A549 (cell line): ENCODE measurements at regions not wholly inside any gene's neighbourhood (a gene's known extent, or its start where the extent isn't known, plus 50 kb on each side); places are given as distances from the start of the nearest gene placed in this dataset.

Source experiments
- ATAC-seq, 2 experiments: fragments of 200-7000 bp in 1 of 2; fragments of >200 bp in 1 of 2; cut with Nextera tagmentation in 1 of 2; cut with Tn5 transposase in 1 of 2; 3 replicates each; pipeline versions ENCODE4 v1.8.0 to v1.9.1; 2018 to 2020; ENCODE audit warnings: mild to moderate bottlenecking in 1 of 2, moderate library complexity in 1 of 2
- CTCF ChIA-PET: fragments of 300-600 bp; sonication (Branson Sonifier 250); formaldehyde crosslinking; extraction: SDS; loops from one replicate; lab custom pipeline; 2021; ENCODE audit warnings: antibody characterized with exemption, inconsistent platforms; lab: Yijun Ruan, JAX
- POLR2A ChIA-PET: fragments of 350-600 bp; formaldehyde crosslinking; extraction: SDS; loops from one replicate; lab custom pipeline; 2021; ENCODE audit warnings: antibody characterized with exemption, inconsistent platforms; lab: Yijun Ruan, JAX
- DNase-seq, 2 experiments: peaks; one replicate each; pipeline versions ENCODE4 v3.0.0 to v3.0.0-alpha.2; 2011 to 2016; ENCODE audit warnings: low read depth in 1 of 2, low spot score in 1 of 2
- FAIRE-seq: peaks from 2 replicates; lab custom pipeline; 2011; peaks lifted over from hg19 to GRCh38; lab: Jason Lieb, UNC
- H3K27ac ChIP-seq, 2 experiments: fragments of >200 bp; sonication (Bioruptor Twin); formaldehyde crosslinking; 3 replicates each; pipeline ENCODE4 v1.5.1; 2016 to 2017
- H3K4me1 ChIP-seq: fragments of >200 bp; sonication (Bioruptor Twin); formaldehyde crosslinking; 3 replicates; pipeline ENCODE4 v1.6.1; 2016
- H3K4me2 ChIP-seq: fragments of >200 bp; sonication (Bioruptor Twin); formaldehyde crosslinking; 3 replicates; pipeline ENCODE4 v1.6.1; 2016
- H3K4me3 ChIP-seq: fragments of >200 bp; sonication (Bioruptor Twin); formaldehyde crosslinking; 3 replicates; pipeline ENCODE4 v1.5.1; 2016
- H3K9me3 ChIP-seq: fragments of >200 bp; sonication (Bioruptor Twin); formaldehyde crosslinking; 3 replicates; pipeline ENCODE4 v1.6.1; 2016
- CBX2 ChIP-seq: fragments of 200-600 bp; sonication (generic); IDR thresholded peaks from 2 replicates; pipeline ENCODE4 v1.6.1; 2016; ENCODE audit warnings: low read depth, mild to moderate bottlenecking, borderline replicate concordance
- CHD2 ChIP-seq: fragments of 150-350 bp; IDR thresholded peaks from 2 replicates; pipeline ENCODE4 v1.6.1; 2014; ENCODE audit warnings: low read length; ENCODE audit not compliant: partially characterized antibody
- EP300 ChIP-seq, 2 experiments: fragments of >200 bp; sonication (Bioruptor Twin); formaldehyde crosslinking; IDR thresholded peaks; 2 replicates in 1 of 2; 3 replicates in 1 of 2; pipeline ENCODE4 v1.6.1; 2016 to 2017
- ESRRA ChIP-seq: fragments of 150-350 bp; IDR thresholded peaks from 2 replicates; pipeline ENCODE4 v1.6.1; 2014; ENCODE audit warnings: mild to moderate bottlenecking, low read length, borderline replicate concordance
- HEYL ChIP-seq: fragments of 250-450 bp; sonication (Bioruptor Pico); IDR thresholded peaks from 2 replicates; pipeline ENCODE4 v1.8.0; 2021; ENCODE audit warnings: mild to moderate bottlenecking, moderate library complexity
- KDM1A ChIP-seq: fragments of 200-600 bp; sonication (generic); IDR thresholded peaks from 2 replicates; pipeline ENCODE4 v1.6.1; 2016; ENCODE audit warnings: low read depth, mild to moderate bottlenecking
- KDM5A ChIP-seq: fragments of 200-600 bp; sonication (generic); IDR thresholded peaks from 2 replicates; pipeline ENCODE4 v1.6.1; 2016; ENCODE audit warnings: antibody characterized with exemption, mild to moderate bottlenecking
- MYC ChIP-seq: IDR thresholded peaks from 2 replicates; pipeline ENCODE4 v1.6.1; 2012; ENCODE audit warnings: mild to moderate bottlenecking, inconsistent platforms, low read length, improper control_type of control experiment, borderline replicate concordance
- NPAS2 ChIP-seq: fragments of 250-450 bp; sonication (Bioruptor Pico); IDR thresholded peaks from 2 replicates; pipeline ENCODE4 v1.8.0; 2022; ENCODE audit warnings: mild to moderate bottlenecking, moderate library complexity, borderline replicate concordance
- RCOR1 ChIP-seq: fragments of 150-350 bp; IDR thresholded peaks from 2 replicates; pipeline ENCODE4 v1.6.1; 2014; ENCODE audit warnings: antibody characterized with exemption, low read length, low read depth
- REST ChIP-seq: fragments of 200-600 bp; sonication (generic); IDR thresholded peaks from 2 replicates; pipeline ENCODE4 v1.6.1; 2016; ENCODE audit warnings: antibody characterized with exemption, mild to moderate bottlenecking, moderate library complexity
- RFX5 ChIP-seq: fragments of 450-650 bp; IDR thresholded peaks from 2 replicates; pipeline ENCODE4 v1.7.1; 2014; ENCODE audit warnings: antibody characterized with exemption, mild to moderate bottlenecking, moderate library complexity
- WGBS: methylation state at CpG from one replicate; pipeline ENCODE4 v1.1.6; 2017; ENCODE audit errors: missing lambda C conversion rate; 5-methylcytosine and 5-hydroxymethylcytosine counted together
- TF ChIP-seq, protein P1 (sequence below): fragments of 250-450 bp; sonication (Bioruptor Pico); IDR thresholded peaks from 2 replicates; pipeline ENCODE4 v1.5.0; 2021; ENCODE audit warnings: mild to moderate bottlenecking, moderate library complexity, borderline replicate concordance
- TF ChIP-seq, protein P2 (sequence below): IDR thresholded peaks from 2 replicates; pipeline ENCODE4 v1.6.1; 2012
- TF ChIP-seq, protein P3 (sequence below): fragments of >200 bp; sonication (Bioruptor Twin); formaldehyde crosslinking; IDR thresholded peaks from 3 replicates; pipeline ENCODE4 v1.6.1; 2016
- TF ChIP-seq, protein P4 (sequence below): fragments of 250-450 bp; sonication (Bioruptor Pico); IDR thresholded peaks from 2 replicates; pipeline ENCODE4 v1.5.0; 2020; ENCODE audit warnings: low read depth, mild to moderate bottlenecking, moderate library complexity
- TF ChIP-seq, protein P5 (sequence below): fragments of 150-350 bp; IDR thresholded peaks from 2 replicates; pipeline ENCODE4 v1.6.1; 2014; ENCODE audit warnings: low read depth, mild to moderate bottlenecking, low read length

- peak overlapping the region; percentile 36; the same call in 1 of the 3 replicates for H3K4me2 ChIP-seq
- no peak overlapping the region for H3K4me3 ChIP-seq
- WGBS = 13% methylated on average over 10 of the region's 18 CpGs
- ATAC-seq = no peak
- ChIA-PET POLR2A (no interaction called here), CTCF (no interaction called here)
- H3K4me1 ChIP-seq = no peaks in the 10 kb centered on the region
- no peak overlapping the region for H3K27ac ChIP-seq
- no peaks in the 10 kb centered on the region for H3K9me3 ChIP-seq
- TF ChIP-seq MYC (no peak), KDM1A (no peak)
- TF ChIP-seq, protein P1, sequence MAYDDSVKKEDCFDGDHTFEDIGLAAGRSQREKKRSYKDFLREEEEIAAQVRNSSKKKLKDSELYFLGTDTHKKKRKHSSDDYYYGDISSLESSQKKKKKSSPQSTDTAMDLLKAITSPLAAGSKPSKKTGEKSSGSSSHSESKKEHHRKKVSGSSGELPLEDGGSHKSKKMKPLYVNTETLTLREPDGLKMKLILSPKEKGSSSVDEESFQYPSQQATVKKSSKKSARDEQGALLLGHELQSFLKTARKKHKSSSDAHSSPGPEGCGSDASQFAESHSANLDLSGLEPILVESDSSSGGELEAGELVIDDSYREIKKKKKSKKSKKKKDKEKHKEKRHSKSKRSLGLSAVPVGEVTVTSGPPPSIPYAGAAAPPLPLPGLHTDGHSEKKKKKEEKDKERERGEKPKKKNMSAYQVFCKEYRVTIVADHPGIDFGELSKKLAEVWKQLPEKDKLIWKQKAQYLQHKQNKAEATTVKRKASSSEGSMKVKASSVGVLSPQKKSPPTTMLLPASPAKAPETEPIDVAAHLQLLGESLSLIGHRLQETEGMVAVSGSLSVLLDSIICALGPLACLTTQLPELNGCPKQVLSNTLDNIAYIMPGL (CRISPR knock-in tag) = no peak
- TF ChIP-seq, all 56 proteins: peak for 0
- FAIRE-seq (no peak), DNase-seq (no peak)
These were observed 126.6 kb upstream of the AJAP1 start for GRCh38 chr1:4527819-4528218.

DNA sequence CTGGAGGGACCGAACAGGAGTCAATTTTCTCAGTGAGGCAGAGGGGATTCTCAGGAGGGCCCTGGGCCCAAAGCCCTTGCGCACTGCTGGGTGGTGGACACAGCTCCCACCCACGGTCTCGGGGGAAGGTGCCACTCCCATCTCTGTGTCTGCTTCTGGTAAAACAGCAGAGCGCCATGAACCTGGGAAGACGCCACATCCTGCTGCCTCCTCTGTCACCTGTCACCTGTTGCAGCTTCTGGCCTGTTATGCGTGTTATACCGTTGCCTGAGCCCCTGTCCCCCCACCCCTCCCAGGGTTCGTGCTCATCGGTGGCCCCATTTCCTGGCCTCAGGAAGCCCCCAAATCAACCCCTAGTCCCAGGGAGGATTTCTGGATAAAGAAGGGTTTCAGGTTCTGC lies 125.8 kb upstream of the AJAP1 start:
- no peak for FAIRE-seq
- no peak overlapping the region for H3K4me2 ChIP-seq
- ChIA-PET CTCF (no interaction called here), POLR2A (no interaction called here)
- no peak overlapping the region for H3K27ac ChIP-seq
- H3K9me3 ChIP-seq = no peaks in the 10 kb centered on the region
- no peak for ATAC-seq
- TF ChIP-seq EP300 (IDR thresholded peaks at IDR 0.05) (no peak), KDM1A (no peak), KDM5A (no peak), ESRRA (no peak), RFX5 (no peak), HEYL (CRISPR knock-in tag) (no peak), NPAS2 (no peak), CBX2 (no peak)
- TF ChIP-seq, protein P2, sequence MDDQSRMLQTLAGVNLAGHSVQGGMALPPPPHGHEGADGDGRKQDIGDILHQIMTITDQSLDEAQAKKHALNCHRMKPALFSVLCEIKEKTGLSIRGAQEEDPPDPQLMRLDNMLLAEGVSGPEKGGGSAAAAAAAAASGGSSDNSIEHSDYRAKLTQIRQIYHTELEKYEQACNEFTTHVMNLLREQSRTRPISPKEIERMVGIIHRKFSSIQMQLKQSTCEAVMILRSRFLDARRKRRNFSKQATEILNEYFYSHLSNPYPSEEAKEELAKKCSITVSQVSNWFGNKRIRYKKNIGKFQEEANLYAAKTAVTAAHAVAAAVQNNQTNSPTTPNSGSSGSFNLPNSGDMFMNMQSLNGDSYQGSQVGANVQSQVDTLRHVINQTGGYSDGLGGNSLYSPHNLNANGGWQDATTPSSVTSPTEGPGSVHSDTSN = no peak
- TF ChIP-seq, protein P3, sequence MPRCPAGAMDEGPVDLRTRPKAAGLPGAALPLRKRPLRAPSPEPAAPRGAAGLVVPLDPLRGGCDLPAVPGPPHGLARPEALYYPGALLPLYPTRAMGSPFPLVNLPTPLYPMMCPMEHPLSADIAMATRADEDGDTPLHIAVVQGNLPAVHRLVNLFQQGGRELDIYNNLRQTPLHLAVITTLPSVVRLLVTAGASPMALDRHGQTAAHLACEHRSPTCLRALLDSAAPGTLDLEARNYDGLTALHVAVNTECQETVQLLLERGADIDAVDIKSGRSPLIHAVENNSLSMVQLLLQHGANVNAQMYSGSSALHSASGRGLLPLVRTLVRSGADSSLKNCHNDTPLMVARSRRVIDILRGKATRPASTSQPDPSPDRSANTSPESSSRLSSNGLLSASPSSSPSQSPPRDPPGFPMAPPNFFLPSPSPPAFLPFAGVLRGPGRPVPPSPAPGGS = no peak
- H3K4me1 ChIP-seq = no peaks in the 10 kb centered on the region
- no peak overlapping the region for H3K4me3 ChIP-seq
- WGBS = 80% methylated on average over 1 of the region's 10 CpGs
- DNase-seq = no peak

DNA sequence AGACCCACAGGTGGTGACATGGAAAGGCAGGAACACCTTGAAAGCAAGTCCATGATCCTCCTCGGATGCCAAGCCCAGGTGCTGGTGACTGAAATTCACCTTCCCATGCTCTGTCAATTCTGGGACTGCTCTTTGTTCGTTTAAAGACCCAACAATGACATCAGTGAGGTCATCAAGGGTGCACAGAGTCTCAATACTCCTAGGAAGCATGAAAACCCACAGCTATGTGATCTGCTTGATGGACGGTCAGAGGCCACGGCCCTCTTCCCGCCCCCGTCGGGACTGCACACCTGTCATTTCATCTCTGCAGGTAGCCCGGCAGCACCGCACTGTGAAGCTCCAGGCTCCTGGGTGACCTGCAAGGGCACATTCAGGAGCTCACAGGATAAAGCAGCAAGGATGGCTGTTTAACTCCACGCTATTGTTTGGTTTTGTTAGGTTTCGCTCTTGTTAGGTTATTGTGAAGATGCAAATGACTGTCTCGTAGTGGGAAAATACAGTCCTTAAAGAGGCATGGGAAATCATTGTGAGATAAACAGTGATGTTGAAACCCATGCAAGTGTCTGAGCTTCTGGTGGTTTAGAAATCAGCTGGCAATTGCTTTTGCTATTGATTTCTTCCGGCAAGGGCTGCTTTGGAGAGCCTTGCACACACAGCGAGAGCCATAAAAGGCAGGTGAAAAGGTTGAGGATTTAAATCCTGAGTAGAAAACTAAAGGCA lies 124.8 kb upstream of the AJAP1 start:
- Histone ChIP-seq H3K4me1 (no peaks in the 10 kb centered on the region), H3K9me3 (no peaks in the 10 kb centered on the region), H3K4me2 (no peak overlapping the region), H3K27ac (no peak overlapping the region), H3K4me3 (no peak overlapping the region)
- 11% methylated on average over 12 of the region's 14 CpGs for WGBS
- POLR2A ChIA-PET = no interaction called here
- CTCF ChIA-PET = no interaction called here
- DNase-seq (no peak), FAIRE-seq (no peak), ATAC-seq (no peak)
- TF ChIP-seq, protein P2 = no peak
- TF ChIP-seq KDM5A = no peak
- TF ChIP-seq RCOR1 = no peak
- no peak for TF ChIP-seq REST
- TF ChIP-seq, protein P4, sequence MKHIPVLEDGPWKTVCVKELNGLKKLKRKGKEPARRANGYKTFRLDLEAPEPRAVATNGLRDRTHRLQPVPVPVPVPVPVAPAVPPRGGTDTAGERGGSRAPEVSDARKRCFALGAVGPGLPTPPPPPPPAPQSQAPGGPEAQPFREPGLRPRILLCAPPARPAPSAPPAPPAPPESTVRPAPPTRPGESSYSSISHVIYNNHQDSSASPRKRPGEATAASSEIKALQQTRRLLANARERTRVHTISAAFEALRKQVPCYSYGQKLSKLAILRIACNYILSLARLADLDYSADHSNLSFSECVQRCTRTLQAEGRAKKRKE (CRISPR knock-in tag) = no peak
- TF ChIP-seq, protein P5, sequence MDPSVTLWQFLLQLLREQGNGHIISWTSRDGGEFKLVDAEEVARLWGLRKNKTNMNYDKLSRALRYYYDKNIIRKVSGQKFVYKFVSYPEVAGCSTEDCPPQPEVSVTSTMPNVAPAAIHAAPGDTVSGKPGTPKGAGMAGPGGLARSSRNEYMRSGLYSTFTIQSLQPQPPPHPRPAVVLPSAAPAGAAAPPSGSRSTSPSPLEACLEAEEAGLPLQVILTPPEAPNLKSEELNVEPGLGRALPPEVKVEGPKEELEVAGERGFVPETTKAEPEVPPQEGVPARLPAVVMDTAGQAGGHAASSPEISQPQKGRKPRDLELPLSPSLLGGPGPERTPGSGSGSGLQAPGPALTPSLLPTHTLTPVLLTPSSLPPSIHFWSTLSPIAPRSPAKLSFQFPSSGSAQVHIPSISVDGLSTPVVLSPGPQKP = no peak
- no peak for TF ChIP-seq CHD2
